HL-60 (cell line): ENCODE measurements at regions not wholly inside any gene's neighbourhood (a gene's known extent, or its start where the extent isn't known, plus 50 kb on each side); places are given as distances from the start of the nearest gene placed in this dataset.

ENCODE experiments used
- GABPA ChIP-seq: IDR thresholded peaks from 2 replicates; pipeline ENCODE4 v1.6.1; 2012; ENCODE audit warnings: low read depth
- SPI1 ChIP-seq: IDR thresholded peaks from 2 replicates; pipeline ENCODE4 v1.6.1; 2012; ENCODE audit warnings: low read depth, mild to moderate bottlenecking, borderline replicate concordance
- TF ChIP-seq, protein P1 (sequence below): IDR thresholded peaks from one replicate; pipeline ENCODE4 v1.5.1; 2011; ENCODE audit warnings: low read length, control low read depth, inconsistent platforms; ENCODE audit not compliant: insufficient read depth

DNA sequence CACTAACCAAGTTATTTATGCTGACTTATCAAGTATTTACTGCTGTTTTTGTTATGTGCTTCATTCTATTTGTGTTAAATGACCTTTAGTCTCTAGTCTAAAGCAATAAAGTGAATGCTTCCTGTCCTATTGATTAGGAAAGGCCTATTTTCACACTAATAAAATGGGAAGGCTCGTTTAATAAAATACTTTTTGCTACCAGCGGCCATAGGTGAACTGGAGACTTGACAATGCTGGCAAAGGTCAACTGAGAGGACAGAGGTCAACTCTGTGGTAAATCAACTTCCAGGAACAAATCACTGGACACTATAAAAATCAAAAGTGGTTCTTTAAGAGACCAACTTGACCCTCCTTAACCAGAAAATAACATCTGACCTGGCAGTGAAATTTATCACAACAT, 634.3 kb downstream of the ISL1 start:
- TF ChIP-seq, protein P1, sequence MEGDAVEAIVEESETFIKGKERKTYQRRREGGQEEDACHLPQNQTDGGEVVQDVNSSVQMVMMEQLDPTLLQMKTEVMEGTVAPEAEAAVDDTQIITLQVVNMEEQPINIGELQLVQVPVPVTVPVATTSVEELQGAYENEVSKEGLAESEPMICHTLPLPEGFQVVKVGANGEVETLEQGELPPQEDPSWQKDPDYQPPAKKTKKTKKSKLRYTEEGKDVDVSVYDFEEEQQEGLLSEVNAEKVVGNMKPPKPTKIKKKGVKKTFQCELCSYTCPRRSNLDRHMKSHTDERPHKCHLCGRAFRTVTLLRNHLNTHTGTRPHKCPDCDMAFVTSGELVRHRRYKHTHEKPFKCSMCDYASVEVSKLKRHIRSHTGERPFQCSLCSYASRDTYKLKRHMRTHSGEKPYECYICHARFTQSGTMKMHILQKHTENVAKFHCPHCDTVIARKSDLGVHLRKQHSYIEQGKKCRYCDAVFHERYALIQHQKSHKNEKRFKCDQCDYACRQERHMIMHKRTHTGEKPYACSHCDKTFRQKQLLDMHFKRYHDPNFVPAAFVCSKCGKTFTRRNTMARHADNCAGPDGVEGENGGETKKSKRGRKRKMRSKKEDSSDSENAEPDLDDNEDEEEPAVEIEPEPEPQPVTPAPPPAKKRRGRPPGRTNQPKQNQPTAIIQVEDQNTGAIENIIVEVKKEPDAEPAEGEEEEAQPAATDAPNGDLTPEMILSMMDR: no peak
- TF ChIP-seq SPI1 (no peak), GABPA (no peak)
